HG02678 (cell line): ENCODE measurements at regions not wholly inside any gene's neighbourhood (a gene's known extent, or its start where the extent isn't known, plus 50 kb on each side); places are given as distances from the start of the nearest gene placed in this dataset.

Source experiments
- ATAC-seq: cut with Tn5 transposase; IDR thresholded peaks from one replicate; pipeline ENCODE4 v1.9.1; 2021; ENCODE audit warnings: mild to moderate bottlenecking, moderate library complexity; ENCODE audit not compliant: unreplicated experiment

DNA sequence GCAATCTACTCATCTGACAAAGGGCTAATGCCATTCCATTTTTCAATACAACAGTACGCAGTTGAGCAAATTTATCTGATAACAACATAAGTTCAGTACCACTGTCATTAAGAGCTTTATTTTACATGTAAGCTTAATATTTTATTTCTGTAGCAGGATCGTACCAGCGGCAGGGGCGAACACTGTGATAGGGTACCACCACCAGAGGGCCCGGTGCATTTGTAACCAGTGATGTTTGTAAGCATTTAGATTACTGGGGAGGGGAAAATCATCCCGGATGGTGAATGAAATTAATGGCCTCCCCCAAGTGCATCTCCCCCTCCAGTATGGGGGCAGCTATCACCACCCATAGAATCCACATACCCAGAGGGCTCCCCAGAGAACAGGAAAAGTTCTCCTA lies 179.0 kb downstream of the ADGRA3 start:
- no peak for ATAC-seq

DNA sequence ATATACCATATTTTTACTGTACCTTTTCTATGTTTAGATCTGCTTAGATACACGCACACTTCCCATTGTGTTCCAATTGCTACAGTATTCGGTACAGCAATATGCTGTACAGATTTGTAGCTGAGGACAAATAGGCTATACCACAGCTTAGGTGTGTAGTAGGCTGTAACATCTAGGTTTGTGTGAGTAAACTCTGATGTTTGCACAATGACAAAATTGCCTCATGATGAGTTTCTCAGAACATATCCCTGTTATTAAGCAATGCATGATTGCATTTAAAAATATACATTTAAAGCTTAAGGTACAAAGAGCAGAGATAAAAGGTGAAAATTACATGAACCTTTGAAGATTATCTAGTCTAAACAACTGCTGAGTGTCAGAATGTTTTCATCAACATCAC lies 181.7 kb downstream of the ADGRA3 start:
- ATAC-seq = no peak

DNA sequence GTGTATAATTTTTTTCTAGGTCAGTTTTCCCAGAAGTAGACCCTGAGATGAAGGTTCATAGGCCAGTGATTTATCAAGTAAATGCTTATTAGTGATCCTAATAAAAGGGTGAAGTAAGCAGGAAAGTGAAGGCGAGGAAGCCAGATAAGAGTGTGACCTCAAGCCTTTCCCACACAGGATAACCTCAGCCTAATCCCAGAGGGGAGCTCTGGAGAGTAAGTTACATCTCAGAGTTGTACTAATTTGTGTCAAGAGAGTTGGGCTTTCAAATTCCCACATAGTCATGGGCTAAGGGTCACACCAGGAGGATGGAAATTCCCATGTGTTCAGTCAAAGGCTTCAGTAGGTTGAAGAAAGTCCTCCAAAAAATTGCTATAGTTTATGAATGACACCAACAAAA lies 191.4 kb downstream of the ADGRA3 start:
- ATAC-seq = no peak

DNA sequence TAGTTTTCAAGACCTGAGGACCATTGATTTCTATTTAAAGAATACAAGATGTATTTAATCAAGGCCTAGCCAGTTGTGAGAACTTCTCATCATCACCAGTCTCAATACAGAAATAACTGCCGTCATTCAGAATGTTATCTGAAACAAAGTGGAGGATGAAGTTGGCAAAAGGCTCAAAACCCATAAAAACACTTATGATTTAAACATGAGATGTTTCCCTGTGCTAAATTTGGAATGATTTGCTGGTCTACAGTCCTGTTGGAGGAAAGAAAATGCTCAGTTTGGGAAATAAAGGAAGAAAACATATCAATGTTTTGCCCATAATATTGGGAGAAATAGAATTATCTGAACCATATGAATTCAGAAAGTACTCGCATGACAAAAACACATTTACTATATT lies 192.2 kb downstream of the ADGRA3 start:
- ATAC-seq = no peak

DNA sequence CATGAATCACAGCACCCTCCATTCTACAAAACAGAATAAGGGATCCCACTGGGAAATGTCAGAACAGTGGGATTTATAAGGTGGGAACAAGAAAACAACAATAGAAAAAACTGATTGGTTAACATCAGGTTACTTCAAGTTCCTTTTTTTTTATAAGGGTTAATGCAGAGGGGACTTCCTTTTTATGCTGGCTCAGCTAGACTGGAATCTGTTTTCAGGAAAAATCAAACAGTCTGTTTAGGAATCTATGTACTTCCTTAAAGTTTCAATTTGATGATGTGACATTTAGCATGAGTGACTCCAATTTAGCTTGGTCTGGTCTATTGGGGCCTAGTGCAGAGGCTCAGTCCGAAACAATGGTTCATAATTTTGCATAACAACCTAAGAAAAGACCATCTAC lies 192.9 kb downstream of the ADGRA3 start:
- ATAC-seq = no peak

DNA sequence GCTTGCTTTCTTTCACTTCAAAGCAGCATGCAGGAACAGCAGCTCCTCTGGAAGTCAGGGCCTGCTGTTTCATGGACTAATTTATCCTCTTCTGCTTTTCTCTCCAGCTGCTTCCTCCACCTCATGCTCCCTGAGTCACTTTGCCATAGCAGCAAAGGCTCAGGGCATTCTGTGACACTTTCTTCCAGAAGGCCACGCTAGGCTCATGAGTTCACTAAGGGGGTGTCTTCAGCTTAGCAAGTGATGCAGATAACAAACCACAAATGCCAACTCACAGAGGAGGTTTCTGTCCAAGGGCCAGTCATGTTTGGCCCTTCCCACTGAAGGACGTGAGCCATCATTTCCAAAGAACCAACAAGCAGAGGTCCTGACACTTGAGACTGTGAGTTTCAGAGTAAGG lies 200.2 kb downstream of the ADGRA3 start:
- no peak for ATAC-seq

DNA sequence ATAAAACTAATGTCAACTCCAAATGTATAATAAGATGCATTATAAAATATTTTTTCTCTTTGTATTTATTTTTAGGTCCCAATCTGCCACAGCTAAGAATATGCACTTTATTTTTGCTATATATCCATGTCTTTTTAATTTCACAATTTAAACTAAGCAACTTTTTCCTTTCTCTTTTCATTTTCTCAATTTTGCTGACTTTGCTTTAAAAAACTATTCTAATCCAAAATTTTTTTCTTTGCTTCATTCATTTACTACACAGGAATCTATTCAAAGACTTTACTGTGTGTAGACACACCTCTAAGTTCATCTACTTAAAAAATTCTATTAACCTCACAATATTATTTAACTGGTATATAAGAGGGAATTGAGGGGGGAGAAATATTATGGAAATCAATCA lies 201.9 kb downstream of the ADGRA3 start:
- ATAC-seq = no peak

DNA sequence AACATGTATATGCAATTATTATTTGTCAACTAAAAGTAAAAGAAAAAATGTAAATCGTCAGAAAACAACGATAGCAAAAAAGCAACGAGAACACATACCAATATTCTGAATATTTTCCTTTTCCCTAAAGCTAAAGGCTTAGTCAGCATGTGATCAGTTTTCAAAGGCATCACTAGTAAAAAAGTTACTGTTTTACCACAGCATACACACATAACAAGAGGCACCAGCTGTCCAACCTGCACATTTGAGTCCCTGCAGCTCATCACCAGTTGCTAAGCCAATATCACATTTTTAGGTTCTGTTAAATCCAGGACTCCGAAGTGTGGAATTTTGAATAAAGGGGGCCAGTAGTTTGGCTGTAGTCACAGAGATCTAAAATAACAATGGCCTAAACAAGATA lies 203.8 kb downstream of the ADGRA3 start:
- no peak for ATAC-seq

DNA sequence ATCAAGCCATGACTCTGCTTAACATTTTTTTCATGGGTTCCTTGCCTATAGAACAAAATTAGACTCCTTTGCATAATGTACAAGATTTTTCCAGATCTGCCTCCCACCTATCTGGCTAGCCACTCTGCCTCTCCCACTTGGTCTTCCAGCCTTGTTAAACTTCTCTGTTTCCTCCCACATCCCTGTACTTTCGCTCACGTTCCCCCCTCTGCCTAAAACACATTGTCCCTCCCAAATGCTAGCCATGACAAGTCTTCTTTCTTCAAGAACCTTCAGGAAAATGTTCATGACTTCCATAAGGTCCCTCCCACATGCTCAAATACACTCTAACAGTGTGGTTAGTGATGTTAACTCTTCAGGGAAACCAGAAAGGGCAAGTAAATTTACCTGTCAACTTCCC lies 214.6 kb downstream of the ADGRA3 start:
- no peak for ATAC-seq

DNA sequence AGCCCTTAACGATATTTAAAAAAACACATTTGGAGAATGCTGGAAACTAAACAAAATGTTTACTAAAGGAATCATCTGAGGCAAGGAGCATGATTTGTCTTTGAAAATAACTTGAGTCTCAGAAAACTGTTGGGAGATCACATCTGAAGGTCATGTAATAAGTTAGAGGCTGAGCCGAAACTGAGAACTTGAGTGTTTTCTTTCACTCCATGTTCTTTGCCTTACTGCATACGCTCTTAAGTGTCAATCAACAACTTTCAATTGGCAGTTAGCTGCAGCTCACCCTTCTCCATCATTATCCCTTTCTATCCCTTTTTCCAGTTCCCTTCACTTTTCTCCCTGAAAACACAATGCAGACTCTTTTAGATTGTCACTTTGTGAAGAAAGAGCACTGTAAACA lies 216.2 kb downstream of the ADGRA3 start:
- ATAC-seq = no peak

DNA sequence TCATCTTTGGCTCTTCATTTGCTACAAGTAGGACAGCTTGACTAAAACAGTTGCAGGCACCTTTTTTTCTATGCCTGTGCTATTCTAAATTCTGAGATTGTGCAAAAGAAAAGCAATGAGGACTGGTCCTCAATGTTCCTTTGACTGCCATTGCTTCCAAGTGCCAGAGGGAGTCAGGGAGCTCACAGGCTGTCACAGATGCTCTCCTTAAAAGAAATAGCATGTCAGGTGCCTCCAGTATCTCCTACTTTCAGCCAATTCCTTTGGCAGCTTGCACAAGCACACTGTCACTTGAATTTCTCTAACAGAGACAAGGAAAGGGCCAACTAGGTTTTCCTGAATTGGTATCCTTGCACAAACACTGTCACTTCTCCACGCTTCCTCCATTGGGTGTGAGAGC lies 228.2 kb downstream of the ADGRA3 start:
- ATAC-seq = no peak

DNA sequence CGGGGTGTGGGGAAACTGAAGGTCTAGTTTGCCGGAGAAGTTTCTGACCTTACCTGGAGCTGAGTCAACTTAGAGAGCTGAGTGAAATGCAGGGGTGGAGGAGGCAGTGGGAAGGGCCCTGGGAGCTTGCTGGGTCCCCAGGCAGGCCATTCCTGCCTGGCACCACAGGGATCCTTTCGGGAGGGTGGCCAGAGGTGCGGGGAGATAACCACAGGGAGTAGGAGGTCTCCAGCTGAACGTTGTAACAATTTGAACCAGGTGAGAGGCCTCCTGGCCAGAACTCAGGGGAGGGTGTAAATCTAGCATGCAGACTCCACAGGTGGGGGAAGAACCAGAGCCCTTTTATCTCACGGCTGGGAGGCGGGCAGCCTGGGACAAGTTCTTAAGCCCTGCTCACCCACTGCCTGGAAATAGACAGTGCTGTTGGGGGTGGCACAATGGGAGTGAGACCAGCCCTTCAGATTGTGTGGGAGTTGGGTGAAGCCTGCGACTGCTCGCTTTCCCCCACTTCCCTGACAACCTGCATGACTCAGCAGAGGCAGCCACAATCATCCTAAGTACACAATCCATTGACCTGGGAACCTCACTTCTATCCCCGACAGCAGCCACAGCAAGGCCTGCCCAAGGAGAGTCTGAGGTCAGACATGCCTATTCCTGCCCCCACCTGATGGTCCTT lies 247.4 kb downstream of the ADGRA3 start:
- no peak for ATAC-seq

DNA sequence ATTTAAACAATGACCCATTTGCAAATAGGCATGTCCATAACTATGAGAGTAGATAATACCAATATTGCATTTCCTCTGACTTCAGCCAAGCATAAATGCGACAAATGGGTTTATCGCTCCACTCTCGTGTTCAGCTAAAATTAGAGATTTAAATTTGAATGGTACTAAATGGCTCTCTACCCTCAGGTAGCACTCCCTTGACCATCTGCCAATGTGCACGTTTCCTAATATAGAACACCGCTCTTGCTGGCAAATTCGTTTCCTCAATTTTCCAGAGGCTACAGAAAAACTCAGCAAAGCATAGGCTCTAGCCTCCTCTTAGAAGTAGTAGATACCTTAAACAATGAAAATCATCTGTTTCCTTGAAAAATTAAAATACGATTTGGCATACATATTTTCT lies 251.6 kb downstream of the ADGRA3 start:
- ATAC-seq = no peak

DNA sequence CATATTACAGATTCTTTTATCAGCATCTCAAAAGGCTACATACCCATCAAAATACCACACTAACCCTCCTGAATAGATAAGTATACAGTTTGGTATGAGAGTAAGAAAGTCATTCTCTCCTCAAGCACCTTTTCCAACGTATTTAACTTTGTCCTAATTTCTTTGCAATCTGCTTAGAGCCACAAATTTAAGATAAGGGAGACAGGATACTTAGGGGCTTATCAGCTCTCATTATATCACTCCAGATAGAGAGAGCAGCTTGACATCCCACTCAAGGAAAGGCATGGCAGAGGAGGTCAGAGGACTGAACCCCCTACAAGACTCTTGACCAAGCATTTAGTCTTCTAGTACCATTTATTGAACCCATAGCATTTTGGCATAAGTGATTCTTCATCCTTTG lies 262.4 kb downstream of the ADGRA3 start:
- ATAC-seq = no peak

DNA sequence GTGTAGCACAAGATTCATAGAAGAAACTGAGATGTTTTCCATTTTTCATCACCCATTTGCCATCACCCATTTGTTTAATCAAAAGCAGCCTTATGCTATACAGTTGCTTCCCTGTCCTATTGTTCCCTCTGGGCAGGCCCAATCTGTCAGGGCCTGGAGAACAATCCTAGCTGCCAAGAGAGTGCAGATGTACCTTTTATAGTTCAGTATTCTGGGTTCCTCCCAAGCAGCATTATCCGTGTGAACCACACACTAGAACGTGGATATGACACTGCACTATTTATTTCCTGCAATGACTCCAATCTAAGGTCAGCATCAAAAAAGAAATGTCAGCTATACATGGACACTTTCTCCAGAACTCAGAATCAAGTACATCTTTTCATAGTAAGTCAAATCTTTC lies 269.0 kb downstream of the ADGRA3 start:
- ATAC-seq = no peak

DNA sequence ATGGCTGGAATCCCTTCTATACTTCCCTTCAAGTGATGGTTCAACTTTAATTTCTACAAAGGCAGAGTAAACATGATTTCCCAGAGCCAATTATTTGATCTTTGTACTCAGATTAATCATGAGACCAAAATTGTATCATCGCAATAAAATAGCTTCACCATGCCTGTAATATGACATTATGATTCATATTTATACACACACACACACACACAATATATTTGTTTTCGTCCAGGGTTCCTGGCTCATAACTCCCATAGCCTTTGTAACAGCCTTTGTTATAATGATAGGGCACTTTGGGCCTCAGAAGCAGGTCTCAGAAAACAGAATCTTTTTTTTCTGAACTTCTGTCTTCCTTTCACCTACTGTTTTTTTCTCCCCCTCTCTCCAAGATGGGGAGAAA lies 270.6 kb downstream of the ADGRA3 start:
- ATAC-seq = no peak

DNA sequence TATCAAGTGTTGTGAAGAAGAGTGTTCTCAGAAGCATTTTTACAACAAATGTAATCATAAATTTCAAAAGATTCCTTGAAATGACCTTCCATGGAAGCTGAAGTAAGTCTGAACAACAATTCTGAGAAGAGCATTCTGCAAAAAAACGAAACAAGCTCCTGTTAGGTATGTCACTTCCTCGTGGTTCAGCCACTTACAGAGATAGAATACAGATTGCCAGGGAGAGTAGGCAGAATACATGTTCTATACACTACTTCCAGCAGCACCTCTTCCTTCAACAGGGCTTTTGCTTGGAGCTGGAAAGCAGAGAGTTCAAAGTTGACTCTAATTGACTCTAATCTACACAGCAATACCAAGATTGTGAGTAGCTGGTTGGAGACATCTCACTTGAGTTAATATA lies 274.5 kb downstream of the ADGRA3 start:
- ATAC-seq = no peak

DNA sequence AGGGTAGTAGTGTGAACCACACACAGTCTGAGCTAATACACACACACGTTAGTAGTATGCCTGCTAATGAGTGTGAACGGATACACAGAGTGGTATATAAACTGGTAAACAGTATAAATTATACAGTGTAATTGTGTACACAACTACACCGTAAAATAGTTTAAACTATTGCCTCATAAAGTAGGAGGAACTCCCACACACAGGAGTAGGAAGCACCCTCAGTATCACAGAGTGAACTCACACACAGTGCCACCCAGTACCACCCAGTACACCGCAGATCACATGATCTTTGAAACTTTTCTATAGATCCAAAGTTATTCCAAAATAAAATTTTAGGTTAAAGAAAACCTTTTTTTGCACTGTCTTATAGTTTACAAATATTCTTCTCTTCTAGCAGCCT lies 275.1 kb downstream of the ADGRA3 start:
- ATAC-seq = no peak

DNA sequence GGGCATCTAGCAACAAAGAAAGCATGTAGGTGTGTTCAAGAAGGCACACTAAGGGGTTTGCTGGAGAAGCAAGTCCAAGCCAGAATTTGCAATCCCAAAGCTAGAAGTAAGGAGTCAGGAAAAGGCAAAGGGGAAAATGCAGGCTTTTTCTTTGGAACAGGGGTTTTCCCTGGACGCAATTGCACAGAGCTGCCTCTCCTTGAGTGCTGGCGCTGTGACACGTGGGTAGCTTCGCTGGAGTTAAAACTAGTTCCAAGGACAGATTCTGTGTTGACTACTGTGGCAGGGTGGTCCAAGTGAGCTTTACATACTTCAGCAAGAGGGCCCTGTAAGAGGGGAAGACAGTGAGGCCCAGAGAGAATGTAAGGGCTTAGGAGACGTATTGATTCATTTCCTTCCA lies 277.1 kb downstream of the ADGRA3 start:
- no peak for ATAC-seq

DNA sequence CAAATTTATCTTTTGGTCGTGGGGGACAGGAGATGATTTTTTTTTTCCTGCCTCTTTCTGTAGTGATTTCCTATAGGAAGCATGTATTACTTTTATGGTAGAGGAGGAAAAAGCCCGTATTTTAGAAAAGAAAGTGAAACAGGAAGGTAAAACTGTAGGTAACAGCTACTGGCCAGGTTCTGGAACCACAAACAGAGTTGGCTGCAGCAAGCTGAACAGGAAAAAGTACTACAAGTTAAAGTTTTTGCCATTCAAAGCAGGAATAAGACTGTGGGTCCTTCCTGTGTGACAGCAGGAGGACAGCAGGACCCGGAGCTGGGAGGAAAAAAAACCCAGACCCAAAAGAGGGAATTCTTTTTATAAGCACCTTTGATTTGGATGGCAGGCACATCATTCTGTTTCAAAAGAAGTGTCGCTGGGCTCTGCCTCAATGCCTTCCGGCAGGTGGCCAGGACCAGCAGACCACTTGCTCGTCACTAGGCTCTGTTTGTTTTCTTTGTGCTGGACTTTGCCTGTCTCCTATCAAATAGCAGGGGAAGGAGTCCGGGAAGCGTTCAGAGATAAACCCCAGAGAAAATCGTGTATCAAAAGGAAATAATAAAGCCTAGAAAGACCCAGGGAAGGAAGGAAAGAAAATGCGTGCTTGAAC lies 277.9 kb downstream of the ADGRA3 start:
- ATAC-seq = no peak

DNA sequence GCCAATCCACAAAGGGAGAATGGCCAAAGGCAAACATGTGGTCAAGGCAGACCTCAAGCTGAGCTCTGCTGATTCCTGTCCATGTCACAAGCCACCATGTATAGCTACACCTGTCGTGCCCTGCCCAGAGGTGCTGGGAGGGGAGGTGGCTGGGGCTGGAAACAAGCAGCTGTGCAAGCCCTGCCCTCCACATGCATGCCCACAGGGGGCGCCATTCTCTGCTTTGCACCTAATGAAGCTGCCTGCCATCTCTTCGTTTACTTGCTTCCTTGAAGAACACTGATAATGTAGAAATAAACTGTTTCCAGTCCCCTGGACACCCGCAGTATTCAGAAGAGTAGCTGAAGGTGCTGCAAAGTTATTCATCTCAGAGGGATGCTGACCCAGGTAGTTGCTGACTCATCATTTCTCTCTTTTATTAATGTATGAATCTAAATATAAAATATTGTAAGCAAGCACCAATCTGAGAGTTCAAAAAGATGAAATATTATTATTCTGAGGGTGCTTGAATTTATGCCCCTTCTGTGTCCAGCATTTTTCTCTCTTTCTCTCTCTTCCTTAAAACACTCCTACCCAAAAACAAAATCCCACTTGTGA lies 278.6 kb downstream of the ADGRA3 start:
- no peak for ATAC-seq

DNA sequence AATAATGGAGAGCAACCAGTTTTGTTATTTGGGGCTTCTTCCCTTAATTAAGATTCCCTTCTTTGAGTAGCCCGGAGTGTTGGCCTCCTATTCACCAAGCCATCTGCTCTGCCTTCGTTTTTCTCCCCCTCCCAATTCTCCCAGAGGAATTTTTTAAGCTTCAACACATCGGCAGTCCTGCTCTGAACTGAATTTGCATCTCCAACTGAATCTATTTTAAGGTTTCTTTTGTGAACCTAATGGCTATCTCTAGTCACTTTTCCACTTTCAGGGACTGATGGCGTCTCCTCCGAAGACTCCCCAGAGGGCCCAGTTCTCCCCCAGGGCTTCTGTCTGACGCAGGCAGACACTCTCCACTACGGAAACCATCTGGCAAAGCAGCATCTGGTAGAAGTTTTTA lies 280.2 kb downstream of the ADGRA3 start:
- ATAC-seq = no peak

DNA sequence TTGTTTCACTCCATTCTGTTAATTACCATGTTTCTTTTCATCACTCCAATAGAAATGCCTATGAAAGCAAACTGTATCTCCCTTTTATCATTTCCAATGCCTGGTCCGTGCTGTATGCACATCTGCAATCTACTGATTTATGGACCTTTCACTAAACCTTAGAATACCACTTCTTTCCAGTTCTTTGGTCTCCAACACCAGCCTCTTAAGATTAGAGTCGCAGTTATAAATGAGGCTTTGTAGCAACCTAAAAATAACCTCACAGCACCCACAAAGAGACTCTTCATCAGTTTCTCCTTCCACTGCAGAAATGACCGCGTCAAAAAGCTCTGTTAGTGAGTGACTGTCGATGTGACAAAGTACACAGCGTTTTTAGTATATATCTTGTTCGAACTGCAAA lies 282.6 kb downstream of the ADGRA3 start:
- no peak for ATAC-seq
